SH-SY5Y (cell line): ENCODE measurements at regions not wholly inside any gene's neighbourhood (a gene's known extent, or its start where the extent isn't known, plus 50 kb on each side); places are given as distances from the start of the nearest gene placed in this dataset.

Experiments
- GATA2 ChIP-seq: IDR thresholded peaks from 2 replicates; pipeline ENCODE4 v1.6.1; 2011; ENCODE audit warnings: mild to moderate bottlenecking, low read depth, low read length
- GATA3 ChIP-seq: IDR thresholded peaks from 2 replicates; pipeline ENCODE4 v1.6.1; 2011; ENCODE audit warnings: low read depth, mild to moderate bottlenecking, low read length, moderate library complexity

GRCh38 chr11:109109150-109109549 lies 312.8 kb upstream of the C11orf87 start:
- TF ChIP-seq GATA2 (no peak), GATA3 (no peak)
